MM.1S (cell line): ENCODE measurements at regions not wholly inside any gene's neighbourhood (a gene's known extent, or its start where the extent isn't known, plus 50 kb on each side); places are given as distances from the start of the nearest gene placed in this dataset.

Experiments
- CTCF ChIP-seq: fragments of 300-600 bp; sonication (generic); IDR thresholded peaks from 2 replicates; pipeline ENCODE4 v1.5.1; 2016; ENCODE audit warnings: antibody characterized with exemption, low read length, mixed read lengths
- EZH2phosphoT487 ChIP-seq: fragments of 300-600 bp; sonication (generic); IDR thresholded peaks from 2 replicates; pipeline ENCODE4 v1.6.1; 2018; ENCODE audit warnings: antibody characterized with exemption, low read length

- TF ChIP-seq EZH2phosphoT487, result no peak
- TF ChIP-seq CTCF, result no peak
These were observed 539.3 kb upstream of the CDH5 start for GRCh38 chr16:65827231-65827630.
